AG10803 (cell line): ENCODE measurements at regions not wholly inside any gene's neighbourhood (a gene's known extent, or its start where the extent isn't known, plus 50 kb on each side); places are given as distances from the start of the nearest gene placed in this dataset.

ENCODE experiments used
- DNase-seq: peaks from one replicate; pipeline ENCODE4 v3.0.0; 2010; ENCODE audit warnings: low read depth
- H3K4me3 ChIP-seq: 2 replicates; pipeline ENCODE4 v1.5.1; 2011; ENCODE audit warnings: mild to moderate bottlenecking, low read length, control low read depth
- CTCF ChIP-seq: conservative IDR thresholded peaks from 2 replicates; pipeline ENCODE4 v1.5.1; 2011; ENCODE audit warnings: mild to moderate bottlenecking, low read length, control low read depth, inconsistent platforms

DNA sequence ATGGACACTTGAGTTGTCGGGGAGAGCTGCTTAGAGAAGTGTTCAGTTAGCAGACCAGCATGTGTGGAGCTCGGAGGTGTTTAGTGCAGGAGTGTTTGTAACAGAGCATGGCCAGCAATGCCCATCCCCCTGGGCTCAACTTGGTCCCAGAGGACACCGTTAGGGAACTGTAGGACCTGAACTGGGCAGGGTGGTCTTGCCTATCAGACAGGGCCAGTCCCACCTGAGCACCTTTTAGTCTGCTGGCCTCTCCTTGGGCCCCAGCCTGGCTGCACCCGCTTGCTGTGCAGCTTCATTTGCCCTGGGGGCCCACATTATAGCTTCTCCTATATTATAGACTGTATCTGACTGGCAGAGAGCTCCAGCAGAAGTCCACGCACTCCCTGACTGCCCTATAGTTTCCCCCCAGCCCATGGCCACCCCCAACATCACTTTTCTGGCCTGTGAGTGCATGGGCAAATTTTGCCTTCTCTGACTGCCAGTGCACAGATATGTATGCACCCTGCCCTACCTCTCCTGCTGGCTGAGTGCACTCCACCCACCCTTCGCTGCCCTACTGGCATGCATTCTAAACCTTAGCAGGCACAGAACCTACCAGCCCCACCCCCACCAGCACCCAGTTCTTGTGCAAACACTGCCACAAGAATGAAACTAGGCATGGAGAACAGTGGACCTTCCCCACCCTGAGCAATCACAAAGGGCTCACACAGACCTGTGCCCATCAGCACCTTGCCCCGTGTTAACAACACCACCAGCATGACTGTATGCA, 1030.6 kb upstream of the GHITM start:
- TF ChIP-seq CTCF, result no peak
- no peak overlapping the region for H3K4me3 ChIP-seq
- DNase-seq, result no peak

GRCh38 chr10:83119346-83119745, 1020.0 kb upstream of the GHITM start:
- DNase-seq, result no peak
- TF ChIP-seq CTCF, result no peak

DNA sequence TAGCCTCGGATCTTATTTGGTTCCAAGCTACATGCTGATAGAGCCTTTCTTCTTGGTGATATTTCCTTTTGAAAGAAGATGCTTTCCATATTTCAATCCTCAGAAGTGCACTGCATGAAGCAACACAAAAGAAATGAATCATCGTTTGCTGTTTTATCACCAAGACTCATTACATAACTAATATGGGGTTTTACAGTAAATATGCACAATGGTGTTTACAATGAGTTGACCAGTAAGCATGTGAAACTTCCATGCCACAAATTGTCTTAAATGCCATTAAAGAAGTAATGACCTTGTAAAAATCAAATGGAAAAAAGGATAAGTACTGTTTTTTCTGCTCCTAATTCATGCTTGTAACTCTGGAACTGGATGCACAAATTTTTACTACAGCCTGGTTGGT, 1017.0 kb upstream of the GHITM start:
- no peak for TF ChIP-seq CTCF
- H3K4me3 ChIP-seq, result no peak overlapping the region
- DNase-seq, result peak; percentile 25

More at GRCh38 chr10:83119346-83119745, 1020.0 kb upstream of the GHITM start:
- H3K4me3 ChIP-seq, result no peak overlapping the region

DNA sequence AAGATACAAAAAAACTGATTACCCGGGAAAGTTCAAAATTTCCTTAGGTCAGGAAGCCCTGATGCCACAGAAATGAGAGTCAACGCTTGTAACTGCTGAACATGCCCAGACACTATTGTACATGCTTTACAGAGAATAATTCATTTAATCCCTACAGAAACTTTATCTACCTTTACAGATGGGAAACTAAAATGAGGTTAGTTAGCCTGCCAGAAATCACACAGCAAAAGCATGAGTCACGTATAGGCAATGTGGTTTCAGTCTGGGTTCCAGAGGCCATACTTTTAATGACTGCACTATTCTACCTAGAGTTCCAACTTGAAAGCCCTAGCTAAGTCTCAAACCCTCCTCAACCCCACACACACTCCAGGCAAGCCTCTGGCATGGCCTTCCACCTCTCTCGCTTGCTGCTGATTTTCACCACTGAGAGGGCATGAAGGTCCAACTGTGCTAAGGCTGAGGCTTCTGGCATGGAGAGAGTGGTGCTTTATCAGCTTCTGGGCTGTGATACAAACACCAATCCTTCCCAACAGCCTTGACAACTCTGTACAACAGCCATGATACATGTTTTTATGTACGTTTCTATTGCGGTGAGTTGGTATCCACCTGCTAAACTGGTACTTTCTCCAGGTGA, 1011.2 kb upstream of the GHITM start:
- no peak for TF ChIP-seq CTCF

DNA sequence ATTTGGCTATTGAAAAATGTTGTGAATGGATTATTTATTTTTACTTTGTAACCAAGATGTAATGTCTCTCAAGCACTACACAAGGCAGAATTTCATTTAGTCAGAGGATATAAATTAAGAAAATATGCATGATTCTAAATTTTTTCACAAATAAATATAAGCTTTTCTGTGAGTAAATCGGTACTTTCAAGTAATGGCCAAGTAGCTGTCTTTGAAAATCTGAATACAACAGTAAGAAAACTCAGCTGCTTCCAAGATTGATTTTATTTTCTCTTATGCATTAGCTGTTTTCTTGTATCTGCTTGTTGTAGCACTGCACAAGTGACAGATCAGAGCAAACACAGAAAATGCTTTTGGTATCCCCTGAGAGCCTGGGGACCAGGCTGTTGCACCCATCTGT, 998.5 kb upstream of the GHITM start:
- H3K4me3 ChIP-seq, result no peak overlapping the region
- TF ChIP-seq CTCF, result no peak
- no peak for DNase-seq

More for the DNA sequence above, 1011.2 kb upstream of the GHITM start:
- H3K4me3 ChIP-seq, result no peak overlapping the region
- no peak for DNase-seq

- H3K4me3 ChIP-seq, result no peak overlapping the region
- no peak for TF ChIP-seq CTCF
- DNase-seq, result peak; percentile 1
Observed at GRCh38 chr10:83142074-83142563, 997.2 kb upstream of the GHITM start.

- no peak for DNase-seq
- H3K4me3 ChIP-seq, result no peak overlapping the region
- TF ChIP-seq CTCF, result no peak
Observed at GRCh38 chr10:83144461-83144860, 994.8 kb upstream of the GHITM start.
